NCI-H345 treated with DMSO at 0.1 percent for 48 hours (cell line): ENCODE measurements at regions not wholly inside any gene's neighbourhood (a gene's known extent, or its start where the extent isn't known, plus 50 kb on each side); places are given as distances from the start of the nearest gene placed in this dataset.

ENCODE experiments used
- DNase-seq: peaks from one replicate; lab custom pipeline; 2025; ENCODE audit not compliant: unreplicated experiment; lab: John Stamatoyannopoulos, UW

- no peak for DNase-seq
Observed at GRCh38 chr6:153882411-153882810, 156.6 kb upstream of the OPRM1 start.

GRCh38 chr6:153873541-153873940 is 165.5 kb upstream of the OPRM1 start:
- no peak for DNase-seq

GRCh38 chr6:153872946-153873345 is 166.1 kb upstream of the OPRM1 start:
- DNase-seq = no peak

GRCh38 chr6:153862927-153863326 is 176.1 kb upstream of the OPRM1 start:
- no peak for DNase-seq

- DNase-seq = no peak
Observed at GRCh38 chr6:153862139-153862538, 176.9 kb upstream of the OPRM1 start.

GRCh38 chr6:153858529-153858928 is 180.5 kb upstream of the OPRM1 start:
- DNase-seq = no peak

- no peak for DNase-seq
Observed at GRCh38 chr6:153856929-153857376, 182.1 kb upstream of the OPRM1 start.

GRCh38 chr6:153852481-153852880 is 186.6 kb upstream of the OPRM1 start:
- DNase-seq = no peak

GRCh38 chr6:153852034-153852433 is 187.0 kb upstream of the OPRM1 start:
- no peak for DNase-seq

- DNase-seq = no peak
Observed at GRCh38 chr6:153849072-153849779, 189.8 kb upstream of the OPRM1 start.

GRCh38 chr6:153843420-153843819 is 195.6 kb upstream of the OPRM1 start:
- no peak for DNase-seq

- DNase-seq = no peak
Observed at GRCh38 chr6:153842491-153842890, 196.5 kb upstream of the OPRM1 start.

- no peak for DNase-seq
Observed at GRCh38 chr6:153840039-153840850, 198.8 kb upstream of the OPRM1 start.

- no peak for DNase-seq
Observed at GRCh38 chr6:153832543-153832942, 206.5 kb upstream of the OPRM1 start.

GRCh38 chr6:153831350-153832078 is 207.5 kb upstream of the OPRM1 start:
- DNase-seq = no peak

- DNase-seq = no peak
Observed at GRCh38 chr6:153817173-153817572, 221.9 kb upstream of the OPRM1 start.

- no peak for DNase-seq
Observed at GRCh38 chr6:153816366-153816765, 222.7 kb upstream of the OPRM1 start.

GRCh38 chr6:153814136-153814535 is 224.9 kb upstream of the OPRM1 start:
- DNase-seq = no peak

- DNase-seq = no peak
Observed at GRCh38 chr6:153804755-153805330, 234.2 kb upstream of the OPRM1 start.

- DNase-seq = no peak
Observed at GRCh38 chr6:153801917-153802316, 237.1 kb upstream of the OPRM1 start.

GRCh38 chr6:153800580-153801188 is 238.4 kb upstream of the OPRM1 start:
- no peak for DNase-seq
